Pancreas (tissue), 10 donors: ENCODE measurements at regions not wholly inside any gene's neighbourhood (a gene's known extent, or its start where the extent isn't known, plus 50 kb on each side); places are given as distances from the start of the nearest gene placed in this dataset.

Experiments used
- ATAC-seq, 4 donors: fragments of 200-7000 bp; cut with Tn5 transposase; one replicate each; pipeline versions ENCODE4 v1.8.0 to v1.9.1; 2020; ENCODE audit warnings: mild to moderate bottlenecking in 4 of 4, moderate library complexity in 4 of 4
- DNase-seq, 6 donors: peaks; one replicate each; pipeline ENCODE4 v3.0.0-alpha.2; 2020
- FAIRE-seq: peaks from 2 replicates; lab custom pipeline; 2012; peaks lifted over from hg19 to GRCh38; lab: Jason Lieb, UNC
- H3K27ac ChIP-seq, 4 donors: fragments of 200-600 bp; sonication (generic); 1 replicate in 3 of 4; 2 replicates in 1 of 4; pipeline versions ENCODE4 v1.5.0 to v1.8.0; 2020
- H3K27me3 ChIP-seq, 4 donors: fragments of 200-600 bp; one replicate each; pipeline ENCODE4 v1.8.0; 2021
- H3K36me3 ChIP-seq, 3 donors: fragments of 200-600 bp; sonication (generic) in 1 of 3; one replicate each; pipeline versions ENCODE4 v1.5.0 to v1.8.0; 2020 to 2021
- H3K4me1 ChIP-seq, 3 donors: fragments of 200-600 bp; one replicate each; pipeline ENCODE4 v1.8.0; 2021
- H3K4me3 ChIP-seq, 4 donors: fragments of 200-600 bp; sonication (generic) in 2 of 4; one replicate each; pipeline versions ENCODE4 v1.5.0 to v1.8.0; 2020 to 2021
- H3K9me3 ChIP-seq, 4 donors: fragments of 200-600 bp; one replicate each; pipeline ENCODE4 v1.8.0; 2021
- WGBS, 2 donors: extraction: QIAGEN DNeasy Blood & Tissue Kit; methylation state at CpG; one replicate each; pipeline ENCODE4 v1.1.7; 2013; 5-methylcytosine and 5-hydroxymethylcytosine counted together
- intact Hi-C, 3 donors: fragments of 100-400 bp; cut with DNase I; formaldehyde crosslinking; loops; one replicate each; pipeline versions ENCODE4 v1.11.1 to v1.14.2; 2022
- TF ChIP-seq, protein P1 (sequence below), 4 donors: fragments of 200-600 bp; sonication (generic) in 3 of 4; IDR thresholded peaks; one replicate each; pipeline versions ENCODE4 v1.5.0 to v1.8.0; 2021; ENCODE audit warnings: antibody characterized with exemption in 4 of 4
- donor health status: healthy with polysubstance abuse.
- donor health status: DM: no; HTN: no; CAD: no; lungs with moderate emphysema.
- donor health status: DM: no; HTN: no; CAD: no.
- donor health status: control.
- donor health status: control.
- donor health status: Bipolar disorder and iron deficiency.
- donor health status: DM: yes; HTN: yes; CAD: no.
- donor health status: DM: no; HTN: no; CAD: no.
- donor health status: DM: no; HTN: no; CAD: no.
- donor health status: DM: yes; HTN: yes; CAD: no.

DNA sequence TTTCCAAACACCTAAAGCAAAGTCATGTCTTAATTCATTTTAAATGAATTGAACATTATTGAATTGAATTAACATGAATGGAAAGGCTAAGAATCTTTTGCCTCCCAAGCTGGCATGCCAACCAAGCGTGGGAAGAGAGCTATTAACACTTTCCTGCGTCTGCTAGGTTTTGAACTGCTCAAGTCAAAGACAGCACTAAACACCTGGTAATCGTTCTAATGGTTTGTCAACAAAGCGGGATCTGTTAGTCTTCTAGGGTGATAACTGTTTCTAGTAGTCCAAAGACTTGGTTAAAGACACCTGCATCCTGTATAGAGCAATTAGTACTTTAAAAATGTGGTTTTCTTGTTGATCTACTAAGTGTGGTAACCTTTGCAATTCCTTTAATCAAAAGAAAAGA lies 164.2 kb upstream of the HMGA2 start:
- H3K4me3 ChIP-seq = no peak overlapping the region
- ATAC-seq (no peak), DNase-seq (no peak), FAIRE-seq (no peak)
- H3K27me3 ChIP-seq = no peaks in the 10 kb centered on the region
- 45% methylated on average over 4 of the region's 4 CpGs for WGBS, 2 donors
- H3K4me1 ChIP-seq = no peaks in the 10 kb centered on the region
- H3K27ac ChIP-seq = no peak overlapping the region
- H3K36me3 ChIP-seq = no peaks in the 10 kb centered on the region
- TF ChIP-seq, protein P1, sequence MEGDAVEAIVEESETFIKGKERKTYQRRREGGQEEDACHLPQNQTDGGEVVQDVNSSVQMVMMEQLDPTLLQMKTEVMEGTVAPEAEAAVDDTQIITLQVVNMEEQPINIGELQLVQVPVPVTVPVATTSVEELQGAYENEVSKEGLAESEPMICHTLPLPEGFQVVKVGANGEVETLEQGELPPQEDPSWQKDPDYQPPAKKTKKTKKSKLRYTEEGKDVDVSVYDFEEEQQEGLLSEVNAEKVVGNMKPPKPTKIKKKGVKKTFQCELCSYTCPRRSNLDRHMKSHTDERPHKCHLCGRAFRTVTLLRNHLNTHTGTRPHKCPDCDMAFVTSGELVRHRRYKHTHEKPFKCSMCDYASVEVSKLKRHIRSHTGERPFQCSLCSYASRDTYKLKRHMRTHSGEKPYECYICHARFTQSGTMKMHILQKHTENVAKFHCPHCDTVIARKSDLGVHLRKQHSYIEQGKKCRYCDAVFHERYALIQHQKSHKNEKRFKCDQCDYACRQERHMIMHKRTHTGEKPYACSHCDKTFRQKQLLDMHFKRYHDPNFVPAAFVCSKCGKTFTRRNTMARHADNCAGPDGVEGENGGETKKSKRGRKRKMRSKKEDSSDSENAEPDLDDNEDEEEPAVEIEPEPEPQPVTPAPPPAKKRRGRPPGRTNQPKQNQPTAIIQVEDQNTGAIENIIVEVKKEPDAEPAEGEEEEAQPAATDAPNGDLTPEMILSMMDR (IDR thresholded peaks at IDR 0.05) = no peak
- no peaks in the 10 kb centered on the region for H3K9me3 ChIP-seq
- intact Hi-C loops = no loop called here

- Histone ChIP-seq H3K4me1 (no peaks in the 10 kb centered on the region), H3K27me3 (no peaks in the 10 kb centered on the region), H3K4me3 (no peak overlapping the region), H3K36me3 (no peaks in the 10 kb centered on the region), H3K9me3 (no peaks in the 10 kb centered on the region), H3K27ac (no peak overlapping the region)
- ATAC-seq = no peak
- FAIRE-seq = no peak
- 82 to 89% methylated on average over 7 of the region's 7 CpGs for WGBS, 2 donors
- DNase-seq = no peak
- intact Hi-C loops = no loop called here
- TF ChIP-seq, protein P1 (IDR thresholded peaks at IDR 0.05) = no peak
These were observed 163.4 kb upstream of the HMGA2 start for GRCh38 chr12:65660836-65661235.

- H3K27me3 ChIP-seq = no peaks in the 10 kb centered on the region
- TF ChIP-seq, protein P1 (IDR thresholded peaks at IDR 0.05) = no peak
- no peak overlapping the region for H3K4me3 ChIP-seq
- 73 to 91% methylated on average over 2 of the region's 2 CpGs for WGBS, 2 donors
- H3K36me3 ChIP-seq = no peaks in the 10 kb centered on the region
- no peak overlapping the region for H3K27ac ChIP-seq
- DNase-seq (no peak), ATAC-seq (no peak), FAIRE-seq (no peak)
- no peaks in the 10 kb centered on the region for H3K4me1 ChIP-seq
- intact Hi-C loops = no loop called here
- no peaks in the 10 kb centered on the region for H3K9me3 ChIP-seq
These were observed 161.7 kb upstream of the HMGA2 start for GRCh38 chr12:65662590-65662989.

DNA sequence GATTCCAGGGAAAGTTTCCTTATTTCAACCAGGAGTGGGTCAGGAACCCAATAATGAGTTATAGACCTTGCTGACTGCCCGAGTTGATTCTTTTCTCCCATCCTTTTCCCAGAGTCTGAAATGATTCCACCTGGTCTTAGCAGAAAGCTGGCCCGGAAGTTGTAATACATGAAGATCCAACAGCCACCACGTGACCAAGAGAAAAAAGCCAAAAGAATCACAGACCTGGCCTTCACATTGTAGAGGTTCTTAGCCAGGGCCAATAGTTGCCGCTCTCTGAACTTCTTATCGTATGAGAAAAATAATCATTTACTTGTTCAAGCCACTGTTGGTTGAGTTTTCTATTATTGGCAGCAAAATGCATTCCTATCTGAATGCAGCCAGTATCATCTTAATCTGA lies 161.2 kb upstream of the HMGA2 start:
- H3K27me3 ChIP-seq = no peaks in the 10 kb centered on the region
- no peak overlapping the region for H3K27ac ChIP-seq
- intact Hi-C loops = no loop called here
- ATAC-seq = peak in 1 of 4 donors; percentile 48
- H3K36me3 ChIP-seq = no peaks in the 10 kb centered on the region
- no peak for DNase-seq
- TF ChIP-seq, protein P1 (IDR thresholded peaks at IDR 0.05) = no peak
- H3K4me1 ChIP-seq = no peaks in the 10 kb centered on the region
- no peak for FAIRE-seq
- 51 to 59% methylated on average over 5 of the region's 5 CpGs for WGBS, 2 donors
- no peak overlapping the region for H3K4me3 ChIP-seq
- H3K9me3 ChIP-seq = no peaks in the 10 kb centered on the region

- Histone ChIP-seq H3K27ac (no peak overlapping the region), H3K36me3 (no peaks in the 10 kb centered on the region), H3K4me1 (no peaks in the 10 kb centered on the region), H3K4me3 (no peak overlapping the region), H3K27me3 (no peaks in the 10 kb centered on the region), H3K9me3 (no peaks in the 10 kb centered on the region)
- intact Hi-C loops = no loop called here
- DNase-seq (no peak), FAIRE-seq (no peak), ATAC-seq (no peak)
- WGBS, 2 donors = 77 to 85% methylated on average over 5 of the region's 5 CpGs
- TF ChIP-seq, protein P1 (IDR thresholded peaks at IDR 0.05) = no peak
These were observed 160.6 kb upstream of the HMGA2 start for GRCh38 chr12:65663648-65664047.
